CD4-positive, alpha-beta memory T cell (primary cell): ENCODE measurements at regions not wholly inside any gene's neighbourhood (a gene's known extent, or its start where the extent isn't known, plus 50 kb on each side); places are given as distances from the start of the nearest gene placed in this dataset.
A peak's percentile ranks its signal among the peaks of the same experiment; 100 is the strongest.

ENCODE experiments used
- CTCF ChIA-PET: fragments of 350-600 bp; sonication (Branson Sonifier 250); formaldehyde crosslinking; loops from one replicate; lab custom pipeline; 2021; ENCODE audit warnings: inconsistent platforms; ENCODE audit not compliant: partially characterized antibody; lab: Charles Lee
- POLR2A ChIA-PET: fragments of 350-600 bp; sonication (Branson Sonifier 250); formaldehyde crosslinking; loops from one replicate; lab custom pipeline; 2021; ENCODE audit not compliant: partially characterized antibody; lab: Charles Lee
- DNase-seq, 5 donors: peaks; one replicate each; pipeline versions ENCODE4 v3.0.0 to v3.0.0-alpha.2; 2020 to 2022; ENCODE audit warnings: mixed read lengths in 1 of 5
- H3K27ac ChIP-seq: one replicate; pipeline ENCODE4 v1.7.0; 2013; ENCODE audit warnings: low read depth, low read length
- H3K27me3 ChIP-seq: 2 replicates; pipeline ENCODE4 v1.7.0; 2013; ENCODE audit warnings: mild to moderate bottlenecking, low read length, moderate library complexity; ENCODE audit not compliant: insufficient read depth
- H3K36me3 ChIP-seq: 2 replicates; pipeline ENCODE4 v1.7.0; 2013; ENCODE audit warnings: mild to moderate bottlenecking, low read length, moderate library complexity; ENCODE audit not compliant: insufficient read depth
- H3K4me1 ChIP-seq: 2 replicates; pipeline ENCODE4 v1.7.0; 2013; ENCODE audit warnings: mild to moderate bottlenecking, low read length, moderate library complexity; ENCODE audit not compliant: insufficient read depth
- H3K4me3 ChIP-seq, 2 donors: one replicate each; pipeline ENCODE4 v1.7.0; 2013; ENCODE audit warnings: low read length in 2 of 2, mild to moderate bottlenecking in 1 of 2
- H3K9me3 ChIP-seq, 2 donors: one replicate each; pipeline ENCODE4 v1.7.0; 2013; ENCODE audit warnings: low read length in 2 of 2, control low read depth in 1 of 2; ENCODE audit not compliant: control insufficient read depth in 1 of 2
- H3K27ac Mint-ChIP-seq, 7 donors: one replicate each; pipeline ENCODE4 v1.8.0; 2020 to 2021; ENCODE audit warnings: mixed read lengths in 7 of 7, mild to moderate bottlenecking in 6 of 7, inconsistent platforms in 3 of 7, moderate library complexity in 3 of 7
- H3K27me3 Mint-ChIP-seq, 2 donors: one replicate each; pipeline ENCODE4 v1.8.0; 2020 to 2021; ENCODE audit warnings: mixed read lengths in 2 of 2
- H3K36me3 Mint-ChIP-seq, 2 donors: one replicate each; pipeline ENCODE4 v1.8.0; 2020 to 2021; ENCODE audit warnings: mixed read lengths in 2 of 2, inconsistent platforms in 1 of 2, mild to moderate bottlenecking in 1 of 2
- H3K4me1 Mint-ChIP-seq, 4 donors: one replicate each; pipeline ENCODE4 v1.8.0; 2020 to 2021; ENCODE audit warnings: mixed read lengths in 4 of 4, mild to moderate bottlenecking in 1 of 4
- H3K4me3 Mint-ChIP-seq, 8 donors: one replicate each; pipeline ENCODE4 v1.8.0; 2020 to 2021; ENCODE audit warnings: mixed read lengths in 8 of 8, mild to moderate bottlenecking in 7 of 8, moderate library complexity in 6 of 8, inconsistent platforms in 3 of 8
- H3K9me3 Mint-ChIP-seq, 8 donors: one replicate each; pipeline ENCODE4 v1.8.0; 2020 to 2021; ENCODE audit warnings: mixed read lengths in 8 of 8, mild to moderate bottlenecking in 5 of 8, inconsistent platforms in 3 of 8, moderate library complexity in 1 of 8
- intact Hi-C: fragments of 100-400 bp; cut with micrococcal nuclease; formaldehyde crosslinking; loops from one replicate; pipeline ENCODE4 v1.15.1; 2023

GRCh38 chr10:88182601-88182930, 319.1 kb downstream of the PTEN start:
- ChIA-PET CTCF (interaction anchor here (0.9 to 1.1 kb wide), 2 partner anchors 206 to 207 kb away, joined by 3 read pairs; no protein-coding TSS in a partner anchor), POLR2A (no interaction called here)
- no peak overlapping the region for H3K4me3 ChIP-seq
- no peak overlapping the region for H3K4me3 Mint-ChIP-seq
- H3K27me3 ChIP-seq: no peaks in the 10 kb centered on the region
- peaks cover 0 to 5% (median 1%) of the 10 kb centered on the region in 8 donors for H3K9me3 Mint-ChIP-seq
- peaks cover 0 to 5% (median under 1%) of the 10 kb centered on the region in 4 donors for H3K4me1 Mint-ChIP-seq
- H3K27ac ChIP-seq: no peak overlapping the region
- no peaks in the 10 kb centered on the region for H3K36me3 ChIP-seq
- intact Hi-C loops: no loop called here
- no peak for DNase-seq
- H3K27ac Mint-ChIP-seq: no peak overlapping the region
- H3K36me3 Mint-ChIP-seq: peaks cover 2% of the 10 kb centered on the region in 2 donors
- peaks cover 0 to 1% of the 10 kb centered on the region in 2 donors for H3K27me3 Mint-ChIP-seq
- H3K9me3 ChIP-seq: no peaks in the 10 kb centered on the region
- H3K4me1 ChIP-seq: no peaks in the 10 kb centered on the region

GRCh38 chr10:88184543-88185297, 321.3 kb downstream of the PTEN start:
- H3K9me3 ChIP-seq: no peaks in the 10 kb centered on the region
- H3K27me3 ChIP-seq: no peaks in the 10 kb centered on the region
- intact Hi-C loops: no loop called here
- no peaks in the 10 kb centered on the region for H3K36me3 ChIP-seq
- no peak overlapping the region for H3K27ac ChIP-seq
- H3K4me1 ChIP-seq: no peaks in the 10 kb centered on the region
- Mint-ChIP-seq H3K36me3 (no peaks in the 10 kb centered on the region), H3K4me1 (peaks cover 0 to 3% (median under 1%) of the 10 kb centered on the region in 4 donors), H3K9me3 (no peaks in the 10 kb centered on the region), H3K27ac (no peak overlapping the region), H3K27me3 (peaks cover 0 to 1% of the 10 kb centered on the region in 2 donors), H3K4me3 (no peak overlapping the region)
- ChIA-PET CTCF (no interaction called here), POLR2A (interaction anchor here (0.8 kb wide), 1 partner anchor 321 kb away, joined by 3 read pairs; the partner anchor contains the start of genes KLLN and PTEN)
- H3K4me3 ChIP-seq: no peak overlapping the region
- DNase-seq: no peak

- peaks cover 0 to 1% of the 10 kb centered on the region in 2 donors for H3K27me3 Mint-ChIP-seq
- H3K27ac Mint-ChIP-seq: no peak overlapping the region
- Histone ChIP-seq H3K9me3 (no peaks in the 10 kb centered on the region), H3K36me3 (no peaks in the 10 kb centered on the region), H3K27me3 (no peaks in the 10 kb centered on the region), H3K27ac (no peak overlapping the region), H3K4me3 (no peak overlapping the region), H3K4me1 (no peaks in the 10 kb centered on the region)
- peaks cover 0 to 5% (median 4%) of the 10 kb centered on the region in 4 donors for H3K4me1 Mint-ChIP-seq
- POLR2A ChIA-PET: no interaction called here
- intact Hi-C loops: no loop called here
- no peak for DNase-seq
- CTCF ChIA-PET: no interaction called here
- H3K36me3 Mint-ChIP-seq: no peaks in the 10 kb centered on the region
- H3K4me3 Mint-ChIP-seq: no peak overlapping the region
- no peaks in the 10 kb centered on the region for H3K9me3 Mint-ChIP-seq
Observed at GRCh38 chr10:88185830-88186229, 322.4 kb downstream of the PTEN start.

- CTCF ChIA-PET: no interaction called here
- Histone ChIP-seq H3K36me3 (no peaks in the 10 kb centered on the region), H3K27ac (no peak overlapping the region), H3K4me3 (no peak overlapping the region), H3K27me3 (no peaks in the 10 kb centered on the region), H3K4me1 (no peaks in the 10 kb centered on the region), H3K9me3 (no peaks in the 10 kb centered on the region)
- H3K4me3 Mint-ChIP-seq: no peak overlapping the region
- H3K4me1 Mint-ChIP-seq: peaks cover 0 to 6% (median 4%) of the 10 kb centered on the region in 4 donors
- no peaks in the 10 kb centered on the region for H3K9me3 Mint-ChIP-seq
- no peaks in the 10 kb centered on the region for H3K36me3 Mint-ChIP-seq
- intact Hi-C loops: no loop called here
- H3K27me3 Mint-ChIP-seq: peaks cover 0 to 1% of the 10 kb centered on the region in 2 donors
- POLR2A ChIA-PET: no interaction called here
- DNase-seq: no peak
- H3K27ac Mint-ChIP-seq: no peak overlapping the region
Observed at GRCh38 chr10:88186335-88186734, 322.9 kb downstream of the PTEN start.

- H3K4me3 Mint-ChIP-seq: no peak overlapping the region
- Histone ChIP-seq H3K4me1 (peaks cover 2% of the 10 kb centered on the region), H3K36me3 (no peaks in the 10 kb centered on the region), H3K27me3 (no peaks in the 10 kb centered on the region), H3K27ac (no peak overlapping the region), H3K4me3 (no peak overlapping the region), H3K9me3 (no peaks in the 10 kb centered on the region)
- POLR2A ChIA-PET: no interaction called here
- intact Hi-C loops: no loop called here
- peaks cover 2 to 6% (median 3%) of the 10 kb centered on the region in 4 donors for H3K4me1 Mint-ChIP-seq
- no peaks in the 10 kb centered on the region for H3K36me3 Mint-ChIP-seq
- H3K9me3 Mint-ChIP-seq: no peaks in the 10 kb centered on the region
- CTCF ChIA-PET: no interaction called here
- no peak for DNase-seq
- H3K27ac Mint-ChIP-seq: peak overlapping the region in 1 of 7 donors; percentile 25
- H3K27me3 Mint-ChIP-seq: peaks cover 0 to 1% of the 10 kb centered on the region in 2 donors
Observed at GRCh38 chr10:88187472-88187871, 324.0 kb downstream of the PTEN start.

GRCh38 chr10:88190123-88190522, 326.7 kb downstream of the PTEN start:
- H3K36me3 ChIP-seq: no peaks in the 10 kb centered on the region
- no peaks in the 10 kb centered on the region for H3K9me3 ChIP-seq
- H3K27me3 ChIP-seq: no peaks in the 10 kb centered on the region
- Mint-ChIP-seq H3K27ac (peak overlapping the region in 1 of 7 donors; percentile 8), H3K4me1 (peaks cover 21 to 33% (median 26%) of the 10 kb centered on the region in 4 donors), H3K9me3 (no peaks in the 10 kb centered on the region), H3K36me3 (no peaks in the 10 kb centered on the region), H3K27me3 (peaks cover 0 to 1% of the 10 kb centered on the region in 2 donors), H3K4me3 (no peak overlapping the region)
- no peak overlapping the region for H3K27ac ChIP-seq
- DNase-seq: no peak
- H3K4me3 ChIP-seq: no peak overlapping the region
- intact Hi-C loops: loop anchor here (5.0 to 10.0 kb wide), 2 partner anchors 82 to 805 kb away; partner anchors contain the start of gene FAS
- ChIA-PET CTCF (no interaction called here), POLR2A (no interaction called here)
- H3K4me1 ChIP-seq: peaks cover 28% of the 10 kb centered on the region

GRCh38 chr10:88190540-88191235, 327.3 kb downstream of the PTEN start:
- Histone ChIP-seq H3K9me3 (no peaks in the 10 kb centered on the region), H3K36me3 (no peaks in the 10 kb centered on the region), H3K4me1 (peaks cover 34% of the 10 kb centered on the region), H3K4me3 (no peak overlapping the region), H3K27ac (no peak overlapping the region), H3K27me3 (no peaks in the 10 kb centered on the region)
- Mint-ChIP-seq H3K27ac (no peak overlapping the region), H3K36me3 (no peaks in the 10 kb centered on the region), H3K27me3 (peaks cover 0 to 1% of the 10 kb centered on the region in 2 donors), H3K9me3 (no peaks in the 10 kb centered on the region), H3K4me1 (peaks cover 27 to 38% (median 31%) of the 10 kb centered on the region in 4 donors), H3K4me3 (no peak overlapping the region)
- intact Hi-C loops: loop anchor here (5.0 to 10.0 kb wide), 2 partner anchors 82 to 804 kb away; partner anchors contain the start of gene FAS
- DNase-seq: no peak
- POLR2A ChIA-PET: no interaction called here
- CTCF ChIA-PET: no interaction called here
